HG02981 (cell line): ENCODE measurements at regions not wholly inside any gene's neighbourhood (a gene's known extent, or its start where the extent isn't known, plus 50 kb on each side); places are given as distances from the start of the nearest gene placed in this dataset.
A peak's percentile ranks its signal among the peaks of the same experiment; 100 is the strongest.
"Not testable (repeated sequence)": the region's sequence is repeated elsewhere in the genome, so short reads cannot be mapped to it uniquely, and the experiment has no call there.

Experiments
- ATAC-seq: cut with Tn5 transposase; IDR thresholded peaks from one replicate; pipeline ENCODE4 v1.9.1; 2021; ENCODE audit warnings: mild to moderate bottlenecking, moderate library complexity; ENCODE audit not compliant: unreplicated experiment

- peak; percentile 76 for ATAC-seq
Measured at GRCh38 chr4:115292320-115293092, 179.1 kb upstream of the NDST4 start.

GRCh38 chr4:115287426-115287825 is 174.0 kb upstream of the NDST4 start:
- ATAC-seq: no peak

DNA sequence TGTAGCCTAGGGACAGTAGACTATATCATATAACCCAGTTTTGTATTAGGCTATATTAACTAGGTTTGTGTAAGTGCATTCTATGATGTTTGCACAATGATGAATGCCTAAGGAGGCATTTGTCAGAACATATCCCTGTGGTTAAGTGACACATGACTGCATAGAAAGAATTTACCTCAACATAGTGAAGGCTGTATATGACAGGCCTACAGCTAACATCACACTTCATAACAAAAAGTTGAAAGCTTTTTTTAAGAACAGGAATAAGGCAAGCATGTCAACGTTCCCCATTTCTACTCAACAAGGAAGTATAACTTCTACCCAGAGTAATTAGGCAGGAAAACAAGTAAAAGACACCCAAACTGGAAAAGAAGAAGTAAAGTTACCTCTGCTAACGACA is 165.9 kb upstream of the NDST4 start:
- no peak for ATAC-seq

GRCh38 chr4:115278830-115279229 is 165.4 kb upstream of the NDST4 start:
- ATAC-seq: no peak

DNA sequence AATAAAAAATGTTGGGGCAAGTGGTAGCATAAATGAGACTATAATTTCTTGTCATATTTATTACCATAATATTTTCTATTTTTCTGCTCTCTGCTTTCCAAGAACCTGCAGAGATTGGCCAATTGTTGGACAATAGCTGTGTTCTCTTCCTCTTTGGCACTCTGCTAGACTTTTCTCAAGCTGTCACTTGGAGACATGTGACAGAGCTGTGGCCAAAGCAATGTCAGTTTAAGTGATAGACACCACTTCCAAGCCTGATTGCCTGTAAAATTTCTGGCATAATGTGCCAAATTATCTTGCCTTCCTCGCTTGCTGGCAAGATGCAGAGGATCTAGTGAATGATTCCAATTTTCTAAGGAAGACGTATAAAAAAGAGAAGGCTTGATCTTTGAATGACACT is 162.2 kb upstream of the NDST4 start:
- ATAC-seq: no peak

GRCh38 chr4:115274545-115274944 is 161.1 kb upstream of the NDST4 start:
- peak; percentile 63 for ATAC-seq

GRCh38 chr4:115272594-115272993 is 159.2 kb upstream of the NDST4 start:
- ATAC-seq: no peak

DNA sequence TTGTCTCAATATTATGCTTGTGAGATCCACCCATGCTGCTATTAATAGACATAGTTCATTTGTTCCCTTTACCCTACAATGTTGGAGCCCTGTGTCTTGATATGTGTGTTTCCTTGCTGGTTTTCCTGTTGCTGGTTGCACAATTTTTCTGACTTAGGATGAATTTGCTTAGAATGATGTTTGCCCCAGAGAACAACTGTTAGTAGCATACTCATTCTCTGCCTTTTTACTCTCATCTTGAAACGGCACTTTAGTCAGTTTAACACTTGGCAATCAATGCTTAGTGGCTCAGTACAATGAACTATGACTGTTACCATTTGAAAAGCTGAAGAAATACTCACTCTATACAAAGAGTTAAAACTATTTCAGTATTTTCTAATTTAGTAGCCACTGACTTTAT is 158.8 kb upstream of the NDST4 start:
- ATAC-seq: no peak

DNA sequence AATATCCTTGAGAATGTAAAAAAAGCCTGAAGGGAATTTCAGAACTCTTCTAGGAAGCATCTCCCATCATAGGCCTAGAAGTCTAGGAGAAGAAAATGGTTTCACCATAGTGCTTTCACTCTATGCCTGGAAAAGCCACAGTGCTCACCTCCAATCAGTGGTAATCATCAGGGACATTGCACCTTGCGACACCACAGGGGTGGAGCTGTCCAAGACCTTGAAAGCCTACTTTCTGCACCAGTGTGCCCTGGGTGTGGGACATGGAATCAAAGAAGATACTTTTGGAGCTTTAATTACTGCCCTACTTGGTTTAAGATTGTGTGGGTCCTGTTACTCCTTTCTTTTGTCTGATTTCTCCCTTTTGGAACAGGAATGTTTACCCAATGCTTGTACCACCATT is 146.8 kb upstream of the NDST4 start:
- ATAC-seq: no peak

DNA sequence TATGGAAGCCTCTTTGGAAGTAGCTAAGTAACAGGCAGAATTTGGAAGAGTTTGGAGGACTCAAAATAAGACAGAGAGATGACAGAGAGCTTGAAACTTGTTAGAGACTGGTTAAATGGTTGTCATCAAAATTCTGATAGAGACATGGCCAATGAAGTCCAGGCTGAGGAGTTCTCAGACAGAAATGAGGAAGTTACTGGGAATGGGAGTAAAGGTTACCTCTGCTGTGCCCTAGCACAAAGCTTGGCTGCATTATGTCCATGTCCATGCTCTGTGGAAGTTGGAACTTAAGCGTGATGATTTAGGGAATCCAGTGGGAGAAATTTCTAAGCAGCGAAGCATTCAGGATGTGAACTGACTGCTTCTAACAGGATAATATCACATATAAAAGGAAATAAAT is 146.2 kb upstream of the NDST4 start:
- ATAC-seq: no peak

DNA sequence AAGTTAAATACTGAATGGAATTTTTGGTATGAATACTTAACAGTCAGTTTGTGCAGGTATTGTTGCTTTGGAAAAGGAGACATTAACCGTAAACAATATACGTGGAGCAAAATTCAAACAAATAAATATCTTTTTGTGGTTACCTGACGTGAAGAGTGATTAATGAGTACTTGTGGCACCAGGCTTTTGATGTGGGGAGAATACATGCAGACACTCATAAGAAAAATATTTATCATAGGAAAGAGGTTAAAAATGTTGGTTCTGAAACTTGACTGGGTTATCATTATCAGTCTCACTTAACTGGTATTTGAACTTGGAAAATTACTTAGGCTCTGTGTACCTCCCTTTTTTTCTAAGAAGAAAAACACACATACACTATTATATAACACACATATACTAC is 136.4 kb upstream of the NDST4 start:
- no peak for ATAC-seq

GRCh38 chr4:115234405-115235093 is 121.1 kb upstream of the NDST4 start:
- ATAC-seq: no peak

DNA sequence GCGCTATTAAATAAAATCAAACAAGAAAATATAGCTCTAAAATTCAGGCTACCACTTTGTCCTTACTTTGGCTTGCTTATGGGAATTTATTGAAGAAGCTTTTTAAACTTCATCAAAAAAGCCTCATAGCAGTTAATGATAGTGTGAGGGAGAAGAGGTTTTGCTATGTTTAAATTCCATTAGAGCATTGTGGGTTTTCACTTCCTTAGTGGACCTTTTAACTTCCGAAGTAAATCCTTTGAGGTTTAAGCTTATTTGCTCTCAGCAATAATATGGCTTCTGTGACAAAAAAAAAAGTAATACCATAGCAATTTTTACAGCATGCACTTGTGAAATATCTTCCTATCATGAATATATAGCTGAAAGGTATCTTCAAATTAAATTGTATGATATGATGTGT is 120.2 kb upstream of the NDST4 start:
- no peak for ATAC-seq

GRCh38 chr4:115229873-115230272 is 116.5 kb upstream of the NDST4 start:
- ATAC-seq: no peak

DNA sequence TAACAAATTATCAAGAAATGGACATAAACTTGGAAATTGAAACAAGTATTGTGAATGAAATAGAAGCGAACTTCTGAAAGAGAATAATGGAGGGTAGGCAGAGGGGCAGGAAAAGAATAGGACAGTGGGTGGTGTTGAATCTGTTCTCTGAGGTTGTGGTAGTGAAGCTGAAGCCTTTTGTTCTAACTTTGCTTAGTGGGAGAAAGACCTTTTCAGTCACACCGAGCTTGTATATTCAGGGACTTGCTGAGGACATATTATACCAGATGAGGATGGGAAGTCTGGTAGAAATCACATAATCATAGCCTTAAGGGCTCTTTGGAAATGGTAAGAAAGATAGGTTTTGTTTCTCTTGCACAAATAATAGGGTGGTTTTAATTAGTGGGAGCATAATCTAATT is 115.4 kb upstream of the NDST4 start:
- ATAC-seq: no peak

DNA sequence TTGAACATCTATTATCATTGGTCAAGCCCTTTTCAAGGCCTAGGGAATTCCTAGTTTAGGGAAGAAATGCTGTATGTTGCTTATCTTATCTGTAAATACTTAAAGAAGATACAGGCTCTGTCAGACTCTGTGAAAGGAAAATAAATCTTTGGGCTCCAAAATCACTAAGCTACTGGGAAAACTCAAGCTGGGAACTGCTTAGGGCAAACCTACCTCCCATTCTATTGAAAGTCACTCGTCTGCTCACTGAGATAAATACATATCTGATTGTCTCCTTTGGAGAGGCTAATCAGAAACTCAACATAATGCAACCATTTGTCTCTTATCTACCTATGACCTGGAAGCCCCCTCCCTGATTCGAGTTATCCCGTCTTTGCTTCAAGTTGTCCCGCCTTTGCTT is 108.6 kb upstream of the NDST4 start:
- ATAC-seq: no peak

DNA sequence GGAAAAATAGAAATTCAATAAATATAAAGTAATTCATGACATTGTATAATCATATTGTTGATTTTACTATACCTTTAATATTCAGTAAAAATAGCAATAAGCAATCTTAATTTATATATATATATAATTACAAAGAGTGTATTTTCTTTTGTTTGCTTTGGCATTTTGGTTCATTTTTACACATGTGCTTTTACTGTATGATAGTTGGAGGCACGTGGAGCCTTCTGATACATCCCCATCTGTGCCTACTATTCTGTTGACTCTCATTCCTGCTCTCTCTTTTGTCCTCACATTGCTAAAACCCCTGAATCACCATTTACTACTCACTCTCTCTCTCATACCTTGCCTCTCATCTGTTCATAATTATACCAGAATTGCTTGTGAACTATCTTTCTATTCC is 106.4 kb upstream of the NDST4 start:
- ATAC-seq: no peak

DNA sequence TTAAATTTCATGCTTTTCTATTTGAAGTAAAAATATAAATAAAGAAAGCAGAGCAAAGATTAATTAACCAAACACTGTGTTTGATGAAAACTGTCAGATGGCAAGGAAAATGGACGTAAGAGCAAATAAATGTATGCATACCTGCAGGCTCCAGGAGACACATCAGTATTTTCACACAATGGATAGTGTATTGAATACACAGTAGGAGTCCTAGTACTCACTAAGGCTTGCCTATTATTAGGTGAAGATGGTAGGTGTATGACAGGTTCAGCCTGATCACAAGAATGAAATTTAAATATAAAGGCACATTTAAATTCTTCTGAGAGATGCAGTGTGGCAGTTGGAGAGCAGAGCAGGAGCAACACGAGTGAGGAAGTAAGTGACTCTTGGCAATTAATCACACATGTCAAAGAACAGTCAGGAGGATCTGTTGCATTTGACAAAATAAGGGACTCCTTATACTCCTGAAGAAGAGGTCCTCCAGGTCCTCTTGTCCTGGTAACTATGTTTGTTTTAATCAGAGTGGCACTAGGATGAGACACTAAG is 106.0 kb upstream of the NDST4 start:
- ATAC-seq: no peak

DNA sequence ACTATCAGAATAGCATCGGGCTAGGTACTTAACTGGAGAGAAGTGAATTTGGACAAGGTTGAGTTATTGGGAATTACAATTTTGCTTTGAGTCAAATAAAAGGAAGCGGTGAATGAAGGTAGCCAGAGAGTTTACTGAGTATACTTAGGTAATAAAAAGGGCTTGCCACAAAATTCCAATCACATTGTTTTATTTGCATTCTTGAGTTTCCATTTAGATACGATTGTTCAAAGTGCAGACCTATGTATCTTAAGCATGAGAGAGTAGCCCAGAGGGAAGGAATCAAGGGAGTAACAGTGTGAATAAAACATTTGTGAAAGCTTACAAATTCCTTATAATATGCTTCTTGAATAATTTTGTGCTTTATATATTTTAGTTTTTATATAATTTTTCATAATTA is 102.5 kb upstream of the NDST4 start:
- ATAC-seq: no peak

GRCh38 chr4:115213716-115214115 is 100.3 kb upstream of the NDST4 start:
- no peak for ATAC-seq

GRCh38 chr4:115201042-115201330 is 87.6 kb upstream of the NDST4 start:
- ATAC-seq: no peak

- not testable (repeated sequence) for ATAC-seq
Measured at GRCh38 chr4:115200201-115201041, 87.0 kb upstream of the NDST4 start.
